ENCODE measurements at regions not wholly inside any gene's neighbourhood (a gene's known extent, or its start where the extent isn't known, plus 50 kb on each side); places are given as distances from the start of the nearest gene placed in this dataset.

- Mint-ChIP-seq H3K27me3 (peaks cover 2% of the 10 kb centered on the region), H3K4me3 (no peak overlapping the region), H3K36me3 (ENCODE audit: low read depth) (no peaks in the 10 kb centered on the region), H3K4me1 (no peaks in the 10 kb centered on the region), H3K27ac (no peak overlapping the region), H3K9me3 (no peaks in the 10 kb centered on the region)
- POLR2A ChIA-PET, result no interaction called here
- no peak for DNase-seq
- intact Hi-C loops (cut with micrococcal nuclease), result no loop called here
- ATAC-seq (ENCODE audit: low read depth), result no peak
- no peak for TF ChIP-seq CTCF (IDR thresholded peaks at IDR 0.05)
- CTCF ChIA-PET, result no interaction called here
Measured at GRCh38 chr11:121842192-121842585, 273.8 kb downstream of the BLID start.

- no peak for TF ChIP-seq CTCF (IDR thresholded peaks at IDR 0.05)
- Mint-ChIP-seq H3K36me3 (ENCODE audit: low read depth) (no peaks in the 10 kb centered on the region), H3K4me1 (no peaks in the 10 kb centered on the region), H3K27me3 (peaks cover 2% of the 10 kb centered on the region), H3K27ac (no peak overlapping the region), H3K9me3 (no peaks in the 10 kb centered on the region), H3K4me3 (no peak overlapping the region)
- POLR2A ChIA-PET, result no interaction called here
- CTCF ChIA-PET, result no interaction called here
- ATAC-seq (ENCODE audit: low read depth) (no peak), DNase-seq (no peak)
- intact Hi-C loops (cut with micrococcal nuclease), result no loop called here
Measured at GRCh38 chr11:121841487-121842191, 274.4 kb downstream of the BLID start.

- ATAC-seq (ENCODE audit: low read depth), result no peak
- intact Hi-C loops (cut with micrococcal nuclease), result no loop called here
- Mint-ChIP-seq H3K27me3 (no peaks in the 10 kb centered on the region), H3K4me1 (no peaks in the 10 kb centered on the region), H3K27ac (no peak overlapping the region), H3K4me3 (no peak overlapping the region), H3K36me3 (ENCODE audit: low read depth) (no peaks in the 10 kb centered on the region), H3K9me3 (no peaks in the 10 kb centered on the region)
- ChIA-PET CTCF (no interaction called here), POLR2A (no interaction called here)
- DNase-seq, result no peak
- no peak for TF ChIP-seq CTCF (IDR thresholded peaks at IDR 0.05)
Measured at GRCh38 chr11:121839781-121840180, 276.2 kb downstream of the BLID start.

GRCh38 chr11:121838571-121838970 lies 277.4 kb downstream of the BLID start:
- ChIA-PET CTCF (no interaction called here), POLR2A (no interaction called here)
- Mint-ChIP-seq H3K36me3 (ENCODE audit: low read depth) (no peaks in the 10 kb centered on the region), H3K4me3 (no peak overlapping the region), H3K4me1 (no peaks in the 10 kb centered on the region), H3K9me3 (peaks cover 7% of the 10 kb centered on the region), H3K27me3 (no peaks in the 10 kb centered on the region), H3K27ac (no peak overlapping the region)
- no peak for ATAC-seq (ENCODE audit: low read depth)
- no peak for DNase-seq
- intact Hi-C loops (cut with micrococcal nuclease), result no loop called here
- no peak for TF ChIP-seq CTCF (IDR thresholded peaks at IDR 0.05)

GRCh38 chr11:121833970-121834369 lies 282.0 kb downstream of the BLID start:
- H3K27me3 Mint-ChIP-seq, result no peaks in the 10 kb centered on the region
- TF ChIP-seq CTCF (IDR thresholded peaks at IDR 0.05), result no peak
- H3K36me3 Mint-ChIP-seq (ENCODE audit: low read depth), result no peaks in the 10 kb centered on the region
- ATAC-seq (ENCODE audit: low read depth) (no peak), DNase-seq (no peak)
- intact Hi-C loops (cut with micrococcal nuclease), result no loop called here
- H3K4me3 Mint-ChIP-seq, result no peak overlapping the region
- no peaks in the 10 kb centered on the region for H3K4me1 Mint-ChIP-seq
- POLR2A ChIA-PET, result no interaction called here
- H3K9me3 Mint-ChIP-seq, result peaks cover 19% of the 10 kb centered on the region
- CTCF ChIA-PET, result no interaction called here
- no peak overlapping the region for H3K27ac Mint-ChIP-seq
